MCF 10A (cell line): ENCODE measurements at regions not wholly inside any gene's neighbourhood (a gene's known extent, or its start where the extent isn't known, plus 50 kb on each side); places are given as distances from the start of the nearest gene placed in this dataset.

Source experiments
- BruUV-seq: library from RNA; stranded (reverse); fragments of 400-500 nt; replicated peaks from 2 replicates; lab custom pipeline; 2021; lab: Mats Ljungman, UMichigan
- CTCF ChIA-PET: fragments of 300-600 bp; sonication (Branson Sonifier 250); formaldehyde crosslinking; extraction: SDS; loops from one replicate; lab custom pipeline; 2021; ENCODE audit warnings: antibody characterized with exemption, inconsistent platforms; lab: Yijun Ruan, JAX
- POLR2A ChIA-PET: fragments of 300-600, 350-650 bp; sonication (Branson Sonifier 250); formaldehyde crosslinking; extraction: SDS; loops from one replicate; lab custom pipeline; 2020; ENCODE audit warnings: antibody characterized with exemption, inconsistent platforms; lab: Yijun Ruan, JAX
- DNase-seq: peaks from one replicate; pipeline ENCODE4 v3.0.0-alpha.2; 2018; ENCODE audit not compliant: unreplicated experiment
- H3K27ac Mint-ChIP-seq: one replicate; pipeline ENCODE4 v1.8.0; 2022; ENCODE audit warnings: mild to moderate bottlenecking, low read depth, mixed read lengths; ENCODE audit not compliant: unreplicated experiment
- H3K27me3 Mint-ChIP-seq: one replicate; pipeline ENCODE4 v1.8.0; 2022; ENCODE audit warnings: mixed read lengths; ENCODE audit not compliant: insufficient read depth, unreplicated experiment
- H3K36me3 Mint-ChIP-seq: one replicate; pipeline ENCODE4 v1.8.0; 2022; ENCODE audit warnings: mild to moderate bottlenecking, moderate library complexity, mixed read lengths; ENCODE audit not compliant: insufficient read depth, unreplicated experiment
- H3K4me1 Mint-ChIP-seq: one replicate; pipeline ENCODE4 v1.8.0; 2022; ENCODE audit warnings: mixed read lengths; ENCODE audit not compliant: insufficient read depth, unreplicated experiment
- H3K4me3 Mint-ChIP-seq: one replicate; pipeline ENCODE4 v1.8.0; 2022; ENCODE audit warnings: mild to moderate bottlenecking, moderate library complexity, mixed read lengths; ENCODE audit not compliant: unreplicated experiment
- H3K9me3 Mint-ChIP-seq: one replicate; pipeline ENCODE4 v1.8.0; 2022; ENCODE audit warnings: mixed read lengths; ENCODE audit not compliant: unreplicated experiment
- intact Hi-C: fragments of 100-400 bp; cut with micrococcal nuclease; formaldehyde crosslinking; loops from 2 replicates; pipeline ENCODE4 v1.14.1; 2022
- TF ChIP-seq, protein P1 (sequence below): fragments of 200-600 bp; IDR thresholded peaks from one replicate; pipeline ENCODE4 v1.8.0; 2022; ENCODE audit warnings: antibody characterized with exemption, mild to moderate bottlenecking; ENCODE audit not compliant: unreplicated experiment

- TF ChIP-seq, protein P1, sequence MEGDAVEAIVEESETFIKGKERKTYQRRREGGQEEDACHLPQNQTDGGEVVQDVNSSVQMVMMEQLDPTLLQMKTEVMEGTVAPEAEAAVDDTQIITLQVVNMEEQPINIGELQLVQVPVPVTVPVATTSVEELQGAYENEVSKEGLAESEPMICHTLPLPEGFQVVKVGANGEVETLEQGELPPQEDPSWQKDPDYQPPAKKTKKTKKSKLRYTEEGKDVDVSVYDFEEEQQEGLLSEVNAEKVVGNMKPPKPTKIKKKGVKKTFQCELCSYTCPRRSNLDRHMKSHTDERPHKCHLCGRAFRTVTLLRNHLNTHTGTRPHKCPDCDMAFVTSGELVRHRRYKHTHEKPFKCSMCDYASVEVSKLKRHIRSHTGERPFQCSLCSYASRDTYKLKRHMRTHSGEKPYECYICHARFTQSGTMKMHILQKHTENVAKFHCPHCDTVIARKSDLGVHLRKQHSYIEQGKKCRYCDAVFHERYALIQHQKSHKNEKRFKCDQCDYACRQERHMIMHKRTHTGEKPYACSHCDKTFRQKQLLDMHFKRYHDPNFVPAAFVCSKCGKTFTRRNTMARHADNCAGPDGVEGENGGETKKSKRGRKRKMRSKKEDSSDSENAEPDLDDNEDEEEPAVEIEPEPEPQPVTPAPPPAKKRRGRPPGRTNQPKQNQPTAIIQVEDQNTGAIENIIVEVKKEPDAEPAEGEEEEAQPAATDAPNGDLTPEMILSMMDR = no peak
- Mint-ChIP-seq H3K27ac (no peak overlapping the region), H3K27me3 (no peaks in the 10 kb centered on the region), H3K36me3 (no peaks in the 10 kb centered on the region), H3K9me3 (peaks cover 39% of the 10 kb centered on the region), H3K4me3 (no peak overlapping the region), H3K4me1 (no peaks in the 10 kb centered on the region)
- no peak for DNase-seq
- BruUV-seq = no TSS peak
- ChIA-PET POLR2A (no interaction called here), CTCF (no interaction called here)
- intact Hi-C loops = no loop called here
Observed at GRCh38 chr16:5577463-5577862, 479.9 kb upstream of the EEF2KMT start.

DNA sequence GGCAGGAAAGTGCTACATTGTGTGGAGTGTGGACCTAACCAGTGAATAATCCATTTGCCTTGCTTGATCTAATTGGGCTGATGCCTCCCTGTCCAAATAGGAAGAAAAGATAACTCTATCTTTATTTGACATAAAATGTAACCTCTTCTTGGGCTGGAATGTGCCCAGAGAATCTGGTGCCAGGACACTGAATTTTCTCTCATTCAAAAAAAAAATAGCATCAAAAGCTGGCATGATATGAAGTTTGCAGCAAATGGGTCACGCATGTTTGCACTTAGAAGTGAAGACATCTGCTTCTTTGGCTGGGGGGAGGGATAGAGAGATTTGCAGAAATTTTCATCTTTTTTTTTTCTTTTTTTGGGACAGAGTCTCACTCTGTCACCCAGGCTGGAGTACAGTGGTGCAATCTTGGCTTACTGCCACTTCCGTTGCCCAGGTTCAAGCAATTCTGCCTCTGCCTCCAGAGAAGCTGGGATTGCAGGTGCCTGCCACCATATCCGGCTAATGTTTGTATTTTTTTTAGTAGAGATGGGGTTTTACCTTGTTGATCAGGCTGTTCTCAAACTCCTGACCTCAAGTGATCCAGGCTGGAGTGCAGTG, 478.2 kb upstream of the EEF2KMT start:
- POLR2A ChIA-PET = no interaction called here
- no peaks in the 10 kb centered on the region for H3K27me3 Mint-ChIP-seq
- no peak for DNase-seq
- CTCF ChIA-PET = no interaction called here
- TF ChIP-seq, protein P1 = no peak
- peaks cover 6% of the 10 kb centered on the region for H3K36me3 Mint-ChIP-seq
- intact Hi-C loops = no loop called here
- BruUV-seq = no TSS peak
- H3K27ac Mint-ChIP-seq = no peak overlapping the region
- H3K9me3 Mint-ChIP-seq = peaks cover 43% of the 10 kb centered on the region
- H3K4me1 Mint-ChIP-seq = no peaks in the 10 kb centered on the region
- H3K4me3 Mint-ChIP-seq = no peak overlapping the region

- no peak overlapping the region for H3K4me3 Mint-ChIP-seq
- H3K27ac Mint-ChIP-seq = no peak overlapping the region
- POLR2A ChIA-PET = no interaction called here
- intact Hi-C loops = no loop called here
- H3K9me3 Mint-ChIP-seq = peaks cover 43% of the 10 kb centered on the region
- no peak for DNase-seq
- no peaks in the 10 kb centered on the region for H3K4me1 Mint-ChIP-seq
- TF ChIP-seq, protein P1 = no peak
- H3K27me3 Mint-ChIP-seq = no peaks in the 10 kb centered on the region
- BruUV-seq = no TSS peak
- peaks cover 6% of the 10 kb centered on the region for H3K36me3 Mint-ChIP-seq
- CTCF ChIA-PET = no interaction called here
Observed at GRCh38 chr16:5575121-5575520, 477.5 kb upstream of the EEF2KMT start.

GRCh38 chr16:5572056-5572455, 474.5 kb upstream of the EEF2KMT start:
- CTCF ChIA-PET = no interaction called here
- Mint-ChIP-seq H3K27ac (no peak overlapping the region), H3K4me3 (no peak overlapping the region)

More at GRCh38 chr16:5572056-5572455, 474.5 kb upstream of the EEF2KMT start:
- POLR2A ChIA-PET = no interaction called here
- H3K27me3 Mint-ChIP-seq = no peaks in the 10 kb centered on the region
- no TSS peak for BruUV-seq
- DNase-seq = no peak
- no peaks in the 10 kb centered on the region for H3K4me1 Mint-ChIP-seq
- intact Hi-C loops = no loop called here
- H3K9me3 Mint-ChIP-seq = peaks cover 58% of the 10 kb centered on the region
- peaks cover 6% of the 10 kb centered on the region for H3K36me3 Mint-ChIP-seq
- TF ChIP-seq, protein P1 = no peak
